ENCODE measurements at regions not wholly inside any gene's neighbourhood (a gene's known extent, or its start where the extent isn't known, plus 50 kb on each side); places are given as distances from the start of the nearest gene placed in this dataset.

DNA sequence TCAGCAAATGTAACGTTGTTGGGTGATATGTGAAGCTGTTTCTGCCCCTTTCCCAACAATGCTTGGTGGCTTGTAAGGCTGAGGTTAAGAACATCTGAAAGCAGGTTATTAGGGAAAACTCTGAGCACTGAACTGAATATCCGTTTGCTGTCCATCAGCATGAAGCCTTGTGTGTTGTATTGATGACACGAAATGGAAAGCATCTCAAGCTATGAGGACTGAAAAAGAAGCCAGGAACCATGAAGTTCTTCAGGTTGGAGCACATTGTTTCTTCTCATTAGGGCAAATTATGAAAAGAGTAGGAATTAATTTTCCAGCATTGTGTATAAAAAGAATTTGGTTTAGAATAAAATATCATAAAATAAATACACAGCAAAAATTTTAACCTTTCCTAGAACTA lies 106.8 kb downstream of the IZUMO3 start:
- TF ChIP-seq, protein P1, sequence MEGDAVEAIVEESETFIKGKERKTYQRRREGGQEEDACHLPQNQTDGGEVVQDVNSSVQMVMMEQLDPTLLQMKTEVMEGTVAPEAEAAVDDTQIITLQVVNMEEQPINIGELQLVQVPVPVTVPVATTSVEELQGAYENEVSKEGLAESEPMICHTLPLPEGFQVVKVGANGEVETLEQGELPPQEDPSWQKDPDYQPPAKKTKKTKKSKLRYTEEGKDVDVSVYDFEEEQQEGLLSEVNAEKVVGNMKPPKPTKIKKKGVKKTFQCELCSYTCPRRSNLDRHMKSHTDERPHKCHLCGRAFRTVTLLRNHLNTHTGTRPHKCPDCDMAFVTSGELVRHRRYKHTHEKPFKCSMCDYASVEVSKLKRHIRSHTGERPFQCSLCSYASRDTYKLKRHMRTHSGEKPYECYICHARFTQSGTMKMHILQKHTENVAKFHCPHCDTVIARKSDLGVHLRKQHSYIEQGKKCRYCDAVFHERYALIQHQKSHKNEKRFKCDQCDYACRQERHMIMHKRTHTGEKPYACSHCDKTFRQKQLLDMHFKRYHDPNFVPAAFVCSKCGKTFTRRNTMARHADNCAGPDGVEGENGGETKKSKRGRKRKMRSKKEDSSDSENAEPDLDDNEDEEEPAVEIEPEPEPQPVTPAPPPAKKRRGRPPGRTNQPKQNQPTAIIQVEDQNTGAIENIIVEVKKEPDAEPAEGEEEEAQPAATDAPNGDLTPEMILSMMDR (optimal IDR thresholded peaks at IDR 0.05 in 1 of 3, IDR thresholded peaks at IDR 0.05 in 1 of 3, conservative IDR thresholded peaks at IDR 0.05 in 1 of 3; ENCODE audit: extremely low read depth in 1 of 3, insufficient read depth in 2 of 3, low read length in 3 of 3) = no peak
- no peak for TF ChIP-seq EZH2 (IDR thresholded peaks at IDR 0.05; ENCODE audit: low read length)
